22Rv1 (cell line): ENCODE measurements at regions not wholly inside any gene's neighbourhood (a gene's known extent, or its start where the extent isn't known, plus 50 kb on each side); places are given as distances from the start of the nearest gene placed in this dataset.

Experiments used
- CTCF ChIP-seq: fragments of 450-650 bp; IDR thresholded peaks from 2 replicates; pipeline ENCODE4 v1.5.1; 2017; ENCODE audit warnings: mild to moderate bottlenecking
- ZFX ChIP-seq: fragments of 450-650 bp; IDR thresholded peaks from 2 replicates; pipeline ENCODE4 v1.6.1; 2017; ENCODE audit warnings: antibody characterized with exemption, borderline replicate concordance

GRCh38 chr16:17992416-17992815, 344.1 kb downstream of the NPIPA8 start:
- TF ChIP-seq CTCF, result no peak
- no peak for TF ChIP-seq ZFX
